HL-60 (cell line): ENCODE measurements at regions not wholly inside any gene's neighbourhood (a gene's known extent, or its start where the extent isn't known, plus 50 kb on each side); places are given as distances from the start of the nearest gene placed in this dataset.

Experiments
- DNase-seq, 2 experiments: peaks; one replicate each; pipeline ENCODE4 v3.0.0-alpha.2; 2010 to 2020; ENCODE audit warnings: low read depth in 1 of 2, low spot score in 1 of 2
- H3K27ac ChIP-seq: fragments of 250-450 bp; sonication (Bioruptor Pico); replicated peaks from 2 replicates; pipeline ENCODE4 v1.5.1; 2020; ENCODE audit warnings: mild to moderate bottlenecking, moderate library complexity
- H3K27me3 ChIP-seq: fragments of 250-450 bp; sonication (Bioruptor Pico); 2 replicates; pipeline ENCODE4 v1.5.1; 2021; ENCODE audit warnings: mild to moderate bottlenecking, moderate library complexity; ENCODE audit not compliant: insufficient read depth, poor library complexity, severe bottlenecking
- H3K4me3 ChIP-seq: replicated peaks from 2 replicates; pipeline ENCODE4 v1.5.1; 2011; ENCODE audit warnings: mild to moderate bottlenecking, control low read depth, low read length; ENCODE audit not compliant: insufficient read depth
- CTCF ChIP-seq: IDR thresholded peaks from one replicate; pipeline ENCODE4 v1.5.1; 2011; ENCODE audit warnings: low read length, control low read depth, inconsistent platforms; ENCODE audit not compliant: insufficient read depth
- GABPA ChIP-seq: IDR thresholded peaks from 2 replicates; pipeline ENCODE4 v1.6.1; 2012; ENCODE audit warnings: low read depth
- POLR2AphosphoS5 ChIP-seq: IDR thresholded peaks from 2 replicates; pipeline ENCODE4 v1.6.1; 2012; ENCODE audit warnings: low read depth
- REST ChIP-seq: IDR thresholded peaks from 2 replicates; pipeline ENCODE4 v1.6.1; 2012; ENCODE audit warnings: low read depth; ENCODE audit not compliant: insufficient replicate concordance
- SPI1 ChIP-seq: IDR thresholded peaks from 2 replicates; pipeline ENCODE4 v1.6.1; 2012; ENCODE audit warnings: low read depth, mild to moderate bottlenecking, borderline replicate concordance

GRCh38 chr4:106503116-106504050, 134.8 kb upstream of the GIMD1 start:
- no peak overlapping the region for H3K4me3 ChIP-seq
- TF ChIP-seq SPI1 (no peak), POLR2AphosphoS5 (no peak), GABPA (no peak), REST (no peak), CTCF (no peak)

GRCh38 chr4:106502106-106502699, 133.6 kb upstream of the GIMD1 start:
- DNase-seq: peak; percentile 6 to 65
- Histone ChIP-seq H3K4me3 (no peak overlapping the region), H3K27ac (no peak overlapping the region), H3K27me3 (no peaks in the 10 kb centered on the region)
- TF ChIP-seq SPI1 (no peak), CTCF (peak; percentile 59)

More at GRCh38 chr4:106503116-106504050, 134.8 kb upstream of the GIMD1 start:
- no peaks in the 10 kb centered on the region for H3K27me3 ChIP-seq
- DNase-seq: no peak
- no peak overlapping the region for H3K27ac ChIP-seq

- no peaks in the 10 kb centered on the region for H3K27me3 ChIP-seq
- no peak for TF ChIP-seq POLR2AphosphoS5
- no peak for TF ChIP-seq CTCF
- TF ChIP-seq REST: no peak
- TF ChIP-seq GABPA: no peak
- no peak for TF ChIP-seq SPI1
- H3K27ac ChIP-seq: no peak overlapping the region
- no peak for DNase-seq
- no peak overlapping the region for H3K4me3 ChIP-seq
These were observed 128.7 kb upstream of the GIMD1 start for GRCh38 chr4:106497271-106497670.
